GM19351 (cell line): ENCODE measurements at regions not wholly inside any gene's neighbourhood (a gene's known extent, or its start where the extent isn't known, plus 50 kb on each side); places are given as distances from the start of the nearest gene placed in this dataset.
"Not testable (repeated sequence)": the region's sequence is repeated elsewhere in the genome, so short reads cannot be mapped to it uniquely, and the experiment has no call there.

Source experiments
- ATAC-seq: cut with Tn5 transposase; IDR thresholded peaks from one replicate; pipeline ENCODE4 v1.9.1; 2021; ENCODE audit warnings: mild to moderate bottlenecking, moderate library complexity; ENCODE audit not compliant: unreplicated experiment

DNA sequence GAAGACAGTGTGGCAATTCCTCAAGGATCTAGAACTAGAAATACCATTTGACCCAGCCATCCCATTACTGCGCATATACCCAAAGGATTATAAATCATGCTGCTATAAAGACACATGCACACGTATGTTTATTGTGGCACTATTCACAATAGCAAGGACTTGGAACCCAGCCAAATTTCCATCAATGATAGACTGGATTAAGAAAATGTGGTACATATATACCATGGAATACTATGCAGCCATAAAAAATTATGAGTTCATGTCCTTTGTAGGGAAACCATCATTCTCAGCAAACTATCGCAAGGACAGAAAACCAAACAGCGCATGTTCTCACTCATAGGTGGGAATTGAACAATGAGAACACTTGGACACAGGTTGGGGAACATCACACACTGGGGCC is 729.6 kb upstream of the ARPP21 start:
- not testable (repeated sequence) for ATAC-seq

DNA sequence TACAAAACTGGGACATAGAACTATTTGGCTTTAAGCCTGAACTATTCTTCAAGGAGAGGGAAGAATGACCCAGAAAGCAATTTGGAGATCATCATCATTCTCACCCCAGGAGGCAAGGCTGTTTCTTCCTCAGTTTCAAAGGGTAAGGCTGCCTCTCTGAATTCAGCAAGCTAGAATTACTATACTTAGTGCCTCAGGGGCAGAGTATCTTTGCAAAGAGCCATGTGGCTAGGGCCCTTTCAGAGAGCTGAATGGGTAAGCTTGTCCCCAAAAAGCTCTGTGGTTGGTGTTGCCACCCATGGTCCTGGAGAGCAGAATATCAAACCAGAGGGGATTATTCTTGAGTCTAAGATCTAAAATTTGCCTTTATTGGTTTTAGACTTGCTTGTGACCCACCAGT is 720.3 kb upstream of the ARPP21 start:
- no peak for ATAC-seq

DNA sequence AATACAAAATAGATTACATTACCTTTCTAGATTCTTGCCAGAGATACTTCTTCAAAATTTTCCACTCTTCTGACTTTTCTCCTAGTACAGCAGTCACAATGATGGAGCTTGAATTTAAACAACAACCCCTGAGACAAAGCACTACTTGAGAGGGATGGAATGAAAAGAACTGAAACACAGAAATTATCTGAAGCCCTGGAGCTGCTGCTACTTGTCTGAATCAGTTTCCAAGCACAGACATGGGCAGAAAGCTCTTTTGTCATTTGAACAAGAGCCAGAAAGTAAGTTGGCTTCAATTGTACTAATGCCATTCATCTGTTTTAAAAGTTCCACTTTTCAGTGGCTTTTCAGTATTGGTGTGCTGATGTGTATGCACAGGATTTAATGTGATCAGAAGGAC is 718.5 kb upstream of the ARPP21 start:
- ATAC-seq: no peak

DNA sequence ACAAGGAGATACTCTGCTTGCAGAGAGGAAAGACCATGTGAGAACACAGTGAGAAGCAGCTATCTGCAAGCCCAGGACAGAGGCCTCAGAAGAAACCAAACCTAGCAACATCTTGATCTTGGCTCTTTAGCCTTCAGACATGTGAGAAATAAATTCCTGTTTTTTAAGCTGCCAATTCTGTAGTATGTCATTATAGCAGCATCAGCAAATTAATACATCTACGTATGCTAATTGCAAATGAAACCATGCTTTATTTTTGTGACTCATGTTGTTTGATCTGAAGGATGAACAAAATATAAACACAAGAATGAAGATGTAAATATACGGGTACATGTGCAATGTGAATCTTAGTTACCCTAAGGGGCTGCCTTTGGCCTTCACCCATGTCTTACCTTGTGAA is 714.4 kb upstream of the ARPP21 start:
- ATAC-seq: no peak

DNA sequence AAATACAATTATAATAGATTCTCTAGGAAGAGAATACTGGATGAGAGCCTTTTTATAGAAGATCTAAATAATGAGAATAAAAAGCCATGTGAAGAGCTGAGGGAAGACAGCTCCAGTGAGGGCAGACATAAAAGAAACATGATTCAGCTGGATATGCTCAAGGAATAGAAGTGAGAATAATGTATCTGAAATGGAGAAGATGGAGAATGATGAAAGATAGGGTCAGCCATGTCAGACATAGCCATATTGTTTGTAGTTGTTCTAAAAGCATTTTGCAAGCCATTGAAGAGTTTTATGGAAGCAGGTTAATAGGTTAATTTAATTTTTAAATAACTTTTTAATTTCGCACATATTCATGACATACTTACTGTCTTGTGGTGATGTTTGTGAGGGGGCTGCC is 713.5 kb upstream of the ARPP21 start:
- ATAC-seq: no peak

DNA sequence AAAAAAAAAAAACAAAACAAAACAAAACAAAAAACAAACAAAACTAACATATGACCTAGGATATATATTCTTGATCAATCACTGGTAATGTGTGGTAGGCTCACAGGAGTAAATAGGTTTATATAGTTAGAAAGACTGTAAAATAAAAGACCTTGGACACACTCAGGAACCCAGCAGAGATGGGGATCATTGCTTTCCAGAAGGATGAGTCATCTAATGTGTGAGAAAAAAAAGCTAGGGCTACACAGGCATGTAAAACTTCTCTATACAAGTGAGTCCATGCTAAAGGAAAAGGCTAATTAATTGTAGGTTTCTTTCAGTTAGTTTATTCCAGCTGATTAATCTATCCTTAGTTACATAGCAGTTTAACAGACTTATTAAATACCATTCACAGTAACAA is 710.3 kb upstream of the ARPP21 start:
- ATAC-seq: no peak

DNA sequence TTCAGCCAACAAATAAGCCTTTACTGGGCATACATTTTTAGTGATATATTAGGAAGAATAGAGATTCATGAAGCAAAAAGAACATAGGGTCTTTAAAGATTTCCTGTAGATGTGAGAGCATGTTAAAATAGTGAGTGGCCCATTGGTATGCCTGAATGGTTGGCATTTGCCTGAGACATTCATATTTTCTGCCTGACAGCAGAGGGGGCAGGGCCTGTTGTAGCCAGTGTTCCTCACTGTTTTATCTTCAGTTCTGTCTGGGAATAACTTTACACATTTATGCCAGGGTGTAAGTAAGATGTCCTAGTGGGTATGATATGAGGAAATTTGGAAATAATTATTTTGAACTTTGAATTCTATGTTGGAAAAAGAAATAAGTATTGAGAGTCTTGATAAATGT is 704.7 kb upstream of the ARPP21 start:
- ATAC-seq: no peak

DNA sequence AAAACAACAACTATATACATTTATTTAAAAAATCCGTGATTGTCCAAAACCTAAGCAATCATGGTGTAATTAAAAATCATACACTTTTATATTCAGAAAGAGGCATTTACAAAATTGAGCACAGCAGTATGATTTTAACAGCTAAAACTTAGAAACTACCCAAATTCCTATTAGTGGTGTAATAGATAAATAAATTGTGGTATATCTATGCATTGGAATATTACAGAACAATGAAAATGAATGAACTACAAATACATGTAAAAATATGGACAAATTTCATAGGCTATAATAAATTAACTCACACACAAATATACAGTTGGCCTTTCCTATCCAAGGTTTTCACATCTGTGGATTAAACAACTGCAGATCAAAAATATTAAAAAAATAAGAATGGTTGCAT is 700.5 kb upstream of the ARPP21 start:
- ATAC-seq: no peak

DNA sequence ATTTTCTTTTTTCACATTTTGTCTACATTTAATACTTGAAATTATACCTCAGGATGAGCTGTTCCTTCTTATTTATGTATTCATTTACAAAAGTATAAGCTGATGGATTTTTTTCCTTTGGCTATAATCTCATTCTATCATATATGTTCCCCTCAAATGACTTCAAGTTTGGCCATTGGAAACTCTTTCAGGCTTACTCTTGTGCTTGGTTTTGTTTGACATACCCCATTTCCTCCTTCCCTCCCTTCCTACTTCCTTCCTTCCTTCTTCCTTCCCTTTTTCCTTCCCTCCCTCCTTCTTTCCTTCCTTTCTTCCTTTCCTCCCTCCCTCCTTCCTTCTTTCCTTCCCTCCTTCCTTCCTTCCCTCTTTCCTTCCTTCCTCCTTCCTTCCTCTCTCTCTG is 697.1 kb upstream of the ARPP21 start:
- no peak for ATAC-seq

DNA sequence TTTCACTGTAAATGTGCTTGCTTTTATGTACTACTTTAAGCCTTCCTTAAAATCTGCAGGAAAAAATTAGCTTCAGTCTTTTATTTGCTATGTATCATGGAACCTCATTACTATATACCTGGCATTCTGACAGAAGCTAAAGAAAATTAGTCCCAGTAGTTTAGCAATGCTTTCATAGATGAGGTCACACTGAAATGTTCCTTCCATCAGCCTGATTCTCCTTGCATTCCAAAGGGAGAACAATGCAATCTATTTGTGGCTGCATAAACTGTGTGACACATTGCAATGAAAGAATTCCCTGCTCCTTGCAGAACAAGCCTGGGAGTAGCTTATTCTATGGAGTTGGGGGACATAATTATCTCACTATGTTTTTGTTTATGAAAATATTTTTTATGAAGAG is 691.5 kb upstream of the ARPP21 start:
- no peak for ATAC-seq

DNA sequence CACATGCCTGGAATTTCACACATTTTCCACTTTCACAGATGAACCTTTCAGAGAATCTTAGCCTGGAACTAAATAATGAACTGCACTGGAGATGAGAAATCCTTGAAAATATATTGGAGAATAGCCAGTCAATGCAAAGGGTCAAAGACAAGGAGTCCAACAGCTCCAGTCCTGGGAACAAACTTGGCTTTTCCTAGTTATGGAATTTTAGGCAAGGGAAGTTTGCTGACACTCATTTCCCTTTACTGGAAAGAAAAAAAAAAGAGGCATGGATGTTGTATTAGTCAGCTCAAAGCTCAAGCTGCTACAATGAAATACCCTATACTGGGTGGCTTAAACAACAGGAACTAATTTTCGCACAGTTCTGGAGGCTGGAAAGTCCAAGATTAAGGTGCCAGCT is 690.8 kb upstream of the ARPP21 start:
- ATAC-seq: no peak

DNA sequence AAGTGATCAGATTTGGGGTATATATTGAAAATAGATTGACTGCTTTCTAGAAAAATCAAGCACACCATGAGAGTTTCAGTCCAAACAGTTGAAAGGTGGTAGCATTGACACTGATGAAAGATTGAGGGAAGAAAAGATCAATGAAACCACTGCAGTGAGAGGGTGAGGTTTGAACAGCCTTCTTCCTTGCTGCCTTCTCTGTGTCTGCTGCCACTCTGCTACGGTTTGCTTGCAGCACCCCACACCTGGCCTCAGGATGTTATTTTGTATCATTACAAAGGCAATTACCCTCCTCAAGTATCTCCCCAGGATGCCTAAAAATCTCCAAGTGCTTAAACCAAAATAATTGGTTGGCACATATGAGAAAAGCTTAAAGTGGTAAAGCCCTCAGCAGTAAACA is 683.6 kb upstream of the ARPP21 start:
- ATAC-seq: no peak

DNA sequence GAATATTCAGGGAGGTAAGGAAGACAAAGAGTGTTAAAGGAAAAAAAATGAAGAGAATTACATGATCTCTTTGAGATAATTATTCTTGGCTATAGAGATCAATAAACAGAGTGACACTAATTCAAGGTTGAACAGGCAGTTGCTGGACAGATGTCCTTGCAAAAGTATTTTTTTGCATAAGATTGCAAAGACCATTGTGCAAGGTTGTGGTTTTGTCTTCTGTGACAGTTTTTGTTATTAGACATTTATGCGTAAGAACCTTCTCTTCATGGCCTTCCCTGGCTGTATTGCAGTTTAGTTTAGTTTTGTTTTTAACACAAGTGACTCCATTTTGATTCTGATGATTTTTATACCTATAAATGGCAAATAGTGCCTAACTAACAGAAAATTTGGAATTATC is 682.8 kb upstream of the ARPP21 start:
- no peak for ATAC-seq

DNA sequence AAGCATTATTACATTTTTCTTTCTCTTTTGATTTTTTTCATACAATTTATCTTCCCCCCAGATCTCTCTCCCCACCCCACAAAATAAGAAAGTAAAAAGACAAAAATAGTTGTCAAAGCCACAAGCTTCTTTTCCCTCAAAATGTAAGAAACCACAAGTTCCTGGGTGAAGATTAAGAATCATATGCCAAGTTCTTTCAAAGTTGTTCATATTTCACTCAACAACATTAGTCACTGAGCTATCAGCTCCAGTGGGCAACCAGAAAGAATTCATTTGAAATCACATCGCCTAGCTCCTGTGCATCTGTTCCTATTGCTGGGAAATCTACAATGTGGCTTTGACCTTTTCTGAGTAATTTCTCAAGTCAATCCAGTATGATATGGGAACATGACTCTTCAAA is 681.6 kb upstream of the ARPP21 start:
- ATAC-seq: no peak

DNA sequence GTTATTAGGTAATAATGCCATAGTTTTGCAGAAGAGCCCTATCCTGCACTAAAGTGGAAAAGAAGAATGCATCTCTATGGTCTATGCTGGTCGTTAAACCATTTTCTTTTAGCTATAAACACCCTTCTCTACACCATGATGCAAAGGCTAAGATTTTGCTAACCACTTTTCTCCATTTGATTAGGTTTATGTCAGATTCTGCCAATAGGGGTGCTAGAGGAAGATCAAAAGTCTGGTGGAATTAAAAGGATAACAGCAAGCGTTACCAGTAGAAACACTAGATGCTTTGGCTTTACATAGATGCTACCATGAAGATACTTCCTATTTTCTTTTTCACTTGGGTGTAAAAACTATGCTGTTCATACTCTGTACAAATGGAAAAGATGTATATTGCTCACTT is 669.8 kb upstream of the ARPP21 start:
- ATAC-seq: no peak

DNA sequence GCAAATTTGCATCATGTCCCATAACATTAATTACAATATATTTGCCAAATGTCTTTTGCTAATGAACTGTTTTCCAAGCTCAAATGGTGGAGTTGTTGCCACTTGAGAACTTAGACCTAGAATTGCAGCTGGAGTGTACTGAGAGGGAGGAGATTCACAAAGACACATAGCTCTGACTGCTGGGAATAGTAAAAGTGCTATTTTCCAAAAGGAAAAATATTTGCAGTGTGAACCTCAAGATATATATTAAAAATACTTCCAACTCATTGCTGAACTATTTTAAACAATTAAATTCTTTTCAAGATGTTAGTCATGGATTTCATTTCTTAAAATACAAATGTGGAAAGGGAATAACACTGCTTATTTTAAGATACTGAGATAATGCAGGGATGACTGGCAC is 666.8 kb upstream of the ARPP21 start:
- no peak for ATAC-seq

DNA sequence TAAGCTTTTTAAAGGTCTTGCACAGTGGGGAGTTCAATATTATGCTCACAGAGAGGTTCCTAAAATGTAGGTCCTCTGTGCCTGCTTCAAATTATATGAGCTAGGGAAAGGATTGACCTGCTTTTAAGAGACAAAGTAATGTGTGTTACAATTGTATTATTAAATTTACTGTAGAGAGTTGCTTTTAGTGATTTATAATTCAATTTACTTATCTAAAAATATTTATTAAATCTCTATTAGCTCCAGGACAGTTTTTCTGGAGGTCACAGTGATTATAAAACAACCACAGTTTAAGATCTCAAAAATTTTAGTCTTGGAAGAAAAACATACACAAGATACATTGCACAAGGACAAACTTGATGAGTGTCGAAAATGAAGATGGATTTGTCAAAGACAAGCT is 665.7 kb upstream of the ARPP21 start:
- ATAC-seq: no peak

DNA sequence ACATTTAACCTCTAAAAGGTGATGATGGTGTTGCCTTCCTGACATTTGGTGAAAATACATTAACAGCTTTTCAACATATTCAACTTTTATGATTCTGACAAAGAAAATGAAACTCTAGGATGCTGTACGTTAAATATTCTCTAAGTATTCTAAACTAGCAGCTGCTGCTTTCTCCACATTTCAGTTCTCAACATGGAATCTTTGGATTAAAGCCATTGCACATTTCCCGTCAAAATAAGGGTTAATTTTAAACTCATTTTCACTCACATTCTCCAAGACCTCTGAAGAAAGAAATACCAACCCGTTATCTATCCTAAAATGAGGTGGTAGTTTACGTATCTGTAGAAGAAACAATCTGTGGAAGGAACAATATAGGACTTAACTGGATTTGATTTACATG is 655.7 kb upstream of the ARPP21 start:
- ATAC-seq: no peak

DNA sequence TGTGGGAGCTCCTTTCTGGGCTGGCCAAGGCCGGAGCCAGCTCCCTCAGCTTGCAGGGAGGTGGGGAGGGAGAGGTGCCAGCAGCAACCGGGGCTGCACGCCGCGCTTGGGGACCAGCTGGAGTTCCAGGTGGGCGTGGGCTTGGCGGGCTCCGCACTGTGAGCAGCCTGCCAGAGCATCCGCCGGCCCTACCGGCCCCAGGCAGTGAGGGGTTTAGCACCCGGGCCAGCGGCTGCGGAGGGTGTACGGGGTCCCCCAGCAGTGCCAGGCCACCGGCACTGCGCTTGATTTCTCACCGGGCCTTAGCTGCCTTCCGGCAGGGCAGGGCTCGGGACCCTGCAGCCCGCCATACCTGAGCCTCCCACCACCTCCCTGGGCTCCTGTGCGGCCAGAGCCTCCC is 651.0 kb upstream of the ARPP21 start:
- ATAC-seq: no peak

DNA sequence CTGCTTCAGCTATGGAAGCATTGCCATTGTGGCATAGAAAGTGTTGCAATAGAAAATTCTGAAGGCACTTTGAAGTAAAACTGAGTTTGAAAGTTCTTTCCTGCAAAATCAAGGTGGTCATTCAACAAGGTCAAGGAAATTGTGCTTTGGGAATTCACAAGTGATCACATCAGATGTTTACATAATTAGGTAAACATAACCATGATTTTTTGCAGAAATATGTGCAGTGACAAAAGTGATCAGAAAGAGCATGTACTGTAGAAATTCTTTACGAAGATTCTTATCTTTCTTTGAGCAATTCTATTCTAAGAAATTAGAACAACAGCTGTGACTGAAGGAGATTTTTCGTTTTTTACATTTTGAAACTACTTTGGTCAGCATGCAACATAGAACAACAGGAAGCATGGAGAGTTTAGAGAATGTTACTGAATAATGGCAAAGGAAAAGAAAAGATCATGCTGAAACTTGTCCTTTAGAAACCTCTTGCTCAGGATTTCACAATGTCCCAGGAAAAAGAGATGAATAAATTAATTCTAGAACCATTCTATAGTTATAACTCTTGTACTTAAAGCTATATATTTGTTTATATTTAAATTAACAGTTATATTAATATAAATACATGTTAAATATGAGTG is 643.4 kb upstream of the ARPP21 start:
- no peak for ATAC-seq

DNA sequence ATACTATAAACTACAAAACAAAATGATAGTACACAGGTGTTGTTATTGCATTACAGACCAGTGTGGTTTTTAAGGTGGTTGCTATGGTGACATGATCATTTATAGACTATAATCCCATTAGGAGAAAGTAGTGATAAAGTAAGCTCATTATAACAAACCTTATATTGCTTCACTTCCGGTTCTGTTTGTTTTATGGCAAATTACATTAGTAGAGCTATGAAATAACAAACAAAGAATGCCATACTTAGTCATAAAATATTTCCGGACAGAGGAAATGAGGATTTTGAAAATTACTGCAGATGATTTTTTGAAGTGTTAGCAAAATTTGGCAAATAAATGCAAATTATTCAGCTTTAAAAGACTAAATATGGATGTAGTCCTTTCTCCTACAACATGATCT is 640.4 kb upstream of the ARPP21 start:
- ATAC-seq: no peak

DNA sequence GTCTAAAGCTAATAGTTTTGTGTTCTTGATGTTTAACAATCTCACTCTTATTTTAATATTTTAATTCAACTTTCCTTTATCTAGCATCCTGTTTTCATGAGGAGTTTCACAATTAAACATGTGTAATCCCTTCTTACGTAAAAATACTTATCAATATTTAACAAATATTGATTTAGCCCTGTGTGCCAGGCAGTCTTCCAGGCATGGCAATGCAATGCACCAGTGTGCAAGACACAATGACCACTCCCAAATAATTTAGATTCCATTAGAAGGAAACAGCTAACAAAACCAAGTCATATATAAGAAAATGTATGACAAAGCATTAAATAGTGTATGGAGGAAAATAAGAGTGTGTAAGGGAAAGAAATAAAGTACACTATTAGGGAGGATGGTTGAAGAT is 627.1 kb upstream of the ARPP21 start:
- ATAC-seq: no peak

DNA sequence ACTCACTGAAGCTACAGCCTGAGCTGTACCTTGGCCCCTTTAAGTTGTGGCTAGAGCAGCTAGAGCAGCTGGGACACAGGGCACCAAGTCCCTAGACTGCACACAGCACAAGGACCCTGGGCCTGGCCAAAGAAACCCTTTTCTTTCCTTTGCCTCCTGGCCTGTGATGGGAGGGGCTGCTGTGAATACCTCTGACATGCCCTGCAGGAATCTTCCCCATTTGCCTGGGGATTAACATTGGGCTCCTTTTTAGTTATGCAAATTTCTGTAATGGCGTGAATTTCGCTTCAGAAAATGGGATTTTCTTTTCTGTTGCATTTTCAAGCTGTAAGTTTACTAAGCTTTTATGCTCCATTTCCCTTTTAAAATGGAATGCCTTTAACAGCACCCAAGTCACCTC is 611.2 kb upstream of the ARPP21 start:
- no peak for ATAC-seq
